HEK293 (cell line): ENCODE measurements at regions not wholly inside any gene's neighbourhood (a gene's known extent, or its start where the extent isn't known, plus 50 kb on each side); places are given as distances from the start of the nearest gene placed in this dataset.

Experiments
- CTCF ChIA-PET: fragments of 350-600 bp; formaldehyde crosslinking; extraction: SDS; loops from one replicate; lab custom pipeline; 2021; ENCODE audit warnings: antibody characterized with exemption; lab: Yijun Ruan, JAX
- POLR2A ChIA-PET: fragments of 300-600 bp; formaldehyde crosslinking; extraction: SDS; loops from one replicate; lab custom pipeline; 2020; ENCODE audit warnings: antibody characterized with exemption, inconsistent platforms; lab: Yijun Ruan, JAX
- H3K27ac ChIP-seq: fragments of 200-500 bp; sonication (Bioruptor generic); 2 replicates; pipeline ENCODE4 v1.5.1; 2014; ENCODE audit warnings: low read depth, low read length, control low read depth, inconsistent platforms; ENCODE audit errors: extremely low read depth
- H3K36me3 ChIP-seq, 2 experiments: fragments of 200-500 bp in 1 of 2; sonication (Bioruptor generic) in 1 of 2; 1 replicate in 1 of 2; 2 replicates in 1 of 2; pipeline ENCODE4 v1.5.1; 2014 to 2017; ENCODE audit warnings: inconsistent platforms in 2 of 2, low read length in 2 of 2; ENCODE audit not compliant: control insufficient read depth in 2 of 2, insufficient read depth in 1 of 2
- H3K4me1 ChIP-seq: fragments of 200-500 bp; sonication (Bioruptor generic); 2 replicates; pipeline ENCODE4 v1.5.1; 2014; ENCODE audit warnings: mild to moderate bottlenecking, low read length, inconsistent platforms; ENCODE audit not compliant: control insufficient read depth, insufficient read depth
- H3K4me3 ChIP-seq: 2 replicates; pipeline ENCODE4 v1.5.1; 2011; ENCODE audit warnings: low read depth, mild to moderate bottlenecking, control low read depth, low read length, moderate library complexity
- H3K9me3 ChIP-seq: fragments of 200-500 bp; sonication (Bioruptor generic); 2 replicates; pipeline ENCODE4 v1.5.1; 2014; ENCODE audit warnings: low read depth, low read length, inconsistent platforms; ENCODE audit not compliant: control insufficient read depth, insufficient read depth
- GLI4 ChIP-seq: fragments of 450-650 bp; formaldehyde crosslinking; IDR thresholded peaks from 2 replicates; pipeline ENCODE4 v1.5.1; 2016; ENCODE audit warnings: missing biosample characterization, missing genetic modification characterization
- GLIS1 ChIP-seq: fragments of 450-650 bp; formaldehyde crosslinking; IDR thresholded peaks from 2 replicates; pipeline ENCODE4 v1.5.1; 2016; ENCODE audit warnings: missing biosample characterization, missing genetic modification characterization
- IKZF3 ChIP-seq: fragments of 450-650 bp; IDR thresholded peaks from 2 replicates; pipeline ENCODE4 v1.5.0; 2018; ENCODE audit warnings: missing biosample characterization, mild to moderate bottlenecking, missing genetic modification characterization, moderate library complexity
- INSM2 ChIP-seq: fragments of 450-650 bp; formaldehyde crosslinking; IDR thresholded peaks from 2 replicates; pipeline ENCODE4 v1.5.1; 2016; ENCODE audit warnings: missing biosample characterization, missing genetic modification characterization
- SCRT1 ChIP-seq: fragments of 450-650 bp; formaldehyde crosslinking; IDR thresholded peaks from 2 replicates; pipeline ENCODE4 v1.5.1; 2016; ENCODE audit warnings: missing biosample characterization, missing genetic modification characterization, borderline replicate concordance
- ZBTB10 ChIP-seq: fragments of 450-650 bp; formaldehyde crosslinking; IDR thresholded peaks from 2 replicates; pipeline ENCODE4 v1.5.1; 2016; ENCODE audit warnings: missing biosample characterization, missing genetic modification characterization
- ZNF140 ChIP-seq: fragments of 450-650 bp; formaldehyde crosslinking; IDR thresholded peaks from 2 replicates; pipeline ENCODE4 v1.5.1; 2016; ENCODE audit warnings: missing biosample characterization, missing genetic modification characterization
- ZNF174 ChIP-seq: fragments of 450-650 bp; formaldehyde crosslinking; IDR thresholded peaks from 2 replicates; pipeline ENCODE4 v1.5.0; 2017; ENCODE audit warnings: missing biosample characterization, mild to moderate bottlenecking, missing genetic modification characterization
- ZNF184 ChIP-seq: fragments of 450-650 bp; IDR thresholded peaks from 2 replicates; pipeline ENCODE4 v1.5.1; 2018; ENCODE audit warnings: missing biosample characterization, mild to moderate bottlenecking, missing genetic modification characterization
- ZNF214 ChIP-seq: fragments of 450-650 bp; formaldehyde crosslinking; IDR thresholded peaks from 2 replicates; pipeline ENCODE4 v1.5.1; 2017; ENCODE audit warnings: missing biosample characterization, mild to moderate bottlenecking, missing genetic modification characterization, borderline replicate concordance
- ZNF23 ChIP-seq: fragments of 450-650 bp; formaldehyde crosslinking; IDR thresholded peaks from 2 replicates; pipeline ENCODE4 v1.5.1; 2016; ENCODE audit warnings: missing biosample characterization, missing genetic modification characterization, borderline replicate concordance
- ZNF266 ChIP-seq: fragments of 450-650 bp; formaldehyde crosslinking; IDR thresholded peaks from 2 replicates; pipeline ENCODE4 v1.5.1; 2016; ENCODE audit warnings: missing biosample characterization, missing genetic modification characterization, low read depth
- ZNF324 ChIP-seq: fragments of 450-650 bp; formaldehyde crosslinking; IDR thresholded peaks from 2 replicates; pipeline ENCODE4 v1.5.1; 2016; ENCODE audit warnings: missing biosample characterization, missing genetic modification characterization
- ZNF341 ChIP-seq: fragments of 450-650 bp; formaldehyde crosslinking; IDR thresholded peaks from 2 replicates; pipeline ENCODE4; 2016; ENCODE audit warnings: low read depth, missing biosample characterization, missing genetic modification characterization
- ZNF354C ChIP-seq: fragments of 450-650 bp; formaldehyde crosslinking; IDR thresholded peaks from 2 replicates; pipeline ENCODE4 v1.5.1; 2016; ENCODE audit warnings: missing biosample characterization, missing genetic modification characterization, low read depth, borderline replicate concordance
- ZNF366 ChIP-seq: fragments of 450-650 bp; formaldehyde crosslinking; conservative IDR thresholded peaks from 2 replicates; pipeline ENCODE4 v1.5.1; 2016; ENCODE audit warnings: missing biosample characterization, missing genetic modification characterization
- ZNF48 ChIP-seq: fragments of 450-650 bp; formaldehyde crosslinking; IDR thresholded peaks from 2 replicates; pipeline ENCODE4 v1.5.1; 2016; ENCODE audit warnings: missing biosample characterization, missing genetic modification characterization
- ZNF488 ChIP-seq: fragments of 450-650 bp; formaldehyde crosslinking; IDR thresholded peaks from 2 replicates; pipeline ENCODE4 v1.5.1; 2016; ENCODE audit warnings: missing biosample characterization, missing genetic modification characterization
- ZNF501 ChIP-seq: fragments of 450-650 bp; formaldehyde crosslinking; IDR thresholded peaks from 2 replicates; pipeline ENCODE4 v1.5.1; 2016; ENCODE audit warnings: missing biosample characterization, missing genetic modification characterization
- ZNF654 ChIP-seq: fragments of 450-650 bp; formaldehyde crosslinking; IDR thresholded peaks from 2 replicates; pipeline ENCODE4 v1.5.1; 2016; ENCODE audit warnings: low read depth, missing biosample characterization, missing genetic modification characterization
- ZNF670 ChIP-seq: fragments of 450-650 bp; formaldehyde crosslinking; IDR thresholded peaks from 2 replicates; pipeline ENCODE4 v1.5.1; 2016; ENCODE audit warnings: missing biosample characterization, missing genetic modification characterization, low read depth
- ZNF747 ChIP-seq: fragments of 450-650 bp; formaldehyde crosslinking; IDR thresholded peaks from 2 replicates; pipeline ENCODE4 v1.5.1; 2016; ENCODE audit warnings: missing biosample characterization, missing genetic modification characterization
- ZNF843 ChIP-seq: fragments of 450-650 bp; formaldehyde crosslinking; IDR thresholded peaks from 2 replicates; pipeline ENCODE4 v1.5.1; 2016; ENCODE audit warnings: missing biosample characterization, missing genetic modification characterization
- TF ChIP-seq, protein P1 (sequence below): IDR thresholded peaks from 2 replicates; pipeline ENCODE4 v1.6.1; 2011; ENCODE audit warnings: mild to moderate bottlenecking, low read depth, low read length, borderline replicate concordance
- TF ChIP-seq, protein P2 (sequence below): fragments of 450-650 bp; formaldehyde crosslinking; IDR thresholded peaks from 2 replicates; pipeline ENCODE4 v1.5.1; 2016; ENCODE audit warnings: missing biosample characterization, missing genetic modification characterization

DNA sequence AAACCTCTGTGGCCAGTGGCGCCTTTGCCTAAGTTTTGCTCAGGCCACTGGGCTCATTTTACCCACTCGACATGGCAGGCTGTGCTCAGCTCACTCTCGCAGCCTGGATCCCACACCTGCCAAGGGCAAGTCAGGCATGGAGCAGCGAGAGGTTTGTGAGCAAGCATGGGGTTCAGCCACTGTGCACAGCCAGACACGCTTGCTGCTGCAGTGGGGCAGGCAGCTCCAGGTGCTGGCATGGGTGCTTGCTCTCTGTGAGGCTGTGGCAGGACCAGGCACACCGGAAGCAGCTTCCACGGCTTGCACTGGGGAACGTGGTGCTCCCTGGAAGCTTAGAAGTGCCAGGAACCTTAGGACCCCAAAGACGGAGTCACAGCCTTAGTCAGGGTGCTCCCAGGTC is 470.1 kb downstream of the CDH9 start:
- H3K4me1 ChIP-seq: no peaks in the 10 kb centered on the region
- ChIA-PET POLR2A (no interaction called here), CTCF (no interaction called here)
- TF ChIP-seq ZNF48 (tag by site-specific recombination) (no peak), ZNF341 (tag by site-specific recombination) (no peak), ZNF266 (tag by site-specific recombination) (no peak), ZNF654 (tag by site-specific recombination) (no peak), GLIS1 (no peak), ZNF214 (tag by site-specific recombination) (no peak), ZNF670 (no peak), ZNF140 (tag by site-specific recombination) (no peak), ZNF174 (tag by site-specific recombination) (no peak), ZNF843 (tag by site-specific recombination) (no peak), ZNF747 (no peak), ZNF366 (tag by site-specific recombination) (no peak), ZNF354C (tag by site-specific recombination) (no peak), ZNF501 (tag by site-specific recombination) (no peak), INSM2 (tag by site-specific recombination) (no peak), ZNF324 (tag by site-specific recombination) (no peak), GLI4 (no peak), SCRT1 (no peak), ZNF488 (no peak)
- TF ChIP-seq, protein P1, sequence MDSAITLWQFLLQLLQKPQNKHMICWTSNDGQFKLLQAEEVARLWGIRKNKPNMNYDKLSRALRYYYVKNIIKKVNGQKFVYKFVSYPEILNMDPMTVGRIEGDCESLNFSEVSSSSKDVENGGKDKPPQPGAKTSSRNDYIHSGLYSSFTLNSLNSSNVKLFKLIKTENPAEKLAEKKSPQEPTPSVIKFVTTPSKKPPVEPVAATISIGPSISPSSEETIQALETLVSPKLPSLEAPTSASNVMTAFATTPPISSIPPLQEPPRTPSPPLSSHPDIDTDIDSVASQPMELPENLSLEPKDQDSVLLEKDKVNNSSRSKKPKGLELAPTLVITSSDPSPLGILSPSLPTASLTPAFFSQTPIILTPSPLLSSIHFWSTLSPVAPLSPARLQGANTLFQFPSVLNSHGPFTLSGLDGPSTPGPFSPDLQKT: no peak
- H3K36me3 ChIP-seq: no peaks in the 10 kb centered on the region
- no peaks in the 10 kb centered on the region for H3K9me3 ChIP-seq
- no peak overlapping the region for H3K4me3 ChIP-seq
- no peak overlapping the region for H3K27ac ChIP-seq

GRCh38 chr5:26563979-26564378 is 474.4 kb downstream of the CDH9 start:
- POLR2A ChIA-PET: no interaction called here
- CTCF ChIA-PET: no interaction called here
- no peaks in the 10 kb centered on the region for H3K9me3 ChIP-seq
- no peak for TF ChIP-seq ZNF23 (tag by site-specific recombination)
- no peak for TF ChIP-seq IKZF3 (tag by site-specific recombination)
- TF ChIP-seq ZBTB10 (tag by site-specific recombination): no peak
- TF ChIP-seq ZNF184 (tag by site-specific recombination): no peak
- TF ChIP-seq, protein P2, sequence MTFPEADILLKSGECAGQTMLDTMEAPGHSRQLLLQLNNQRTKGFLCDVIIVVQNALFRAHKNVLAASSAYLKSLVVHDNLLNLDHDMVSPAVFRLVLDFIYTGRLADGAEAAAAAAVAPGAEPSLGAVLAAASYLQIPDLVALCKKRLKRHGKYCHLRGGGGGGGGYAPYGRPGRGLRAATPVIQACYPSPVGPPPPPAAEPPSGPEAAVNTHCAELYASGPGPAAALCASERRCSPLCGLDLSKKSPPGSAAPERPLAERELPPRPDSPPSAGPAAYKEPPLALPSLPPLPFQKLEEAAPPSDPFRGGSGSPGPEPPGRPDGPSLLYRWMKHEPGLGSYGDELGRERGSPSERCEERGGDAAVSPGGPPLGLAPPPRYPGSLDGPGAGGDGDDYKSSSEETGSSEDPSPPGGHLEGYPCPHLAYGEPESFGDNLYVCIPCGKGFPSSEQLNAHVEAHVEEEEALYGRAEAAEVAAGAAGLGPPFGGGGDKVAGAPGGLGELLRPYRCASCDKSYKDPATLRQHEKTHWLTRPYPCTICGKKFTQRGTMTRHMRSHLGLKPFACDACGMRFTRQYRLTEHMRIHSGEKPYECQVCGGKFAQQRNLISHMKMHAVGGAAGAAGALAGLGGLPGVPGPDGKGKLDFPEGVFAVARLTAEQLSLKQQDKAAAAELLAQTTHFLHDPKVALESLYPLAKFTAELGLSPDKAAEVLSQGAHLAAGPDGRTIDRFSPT: no peak
- TF ChIP-seq, all 188 proteins: peak for 0
- Histone ChIP-seq H3K36me3 (no peaks in the 10 kb centered on the region), H3K4me3 (no peak overlapping the region), H3K27ac (no peak overlapping the region), H3K4me1 (no peaks in the 10 kb centered on the region)
